Kidney epithelial cell (primary cell): ENCODE measurements at regions not wholly inside any gene's neighbourhood (a gene's known extent, or its start where the extent isn't known, plus 50 kb on each side); places are given as distances from the start of the nearest gene placed in this dataset.
A peak's percentile ranks its signal among the peaks of the same experiment; 100 is the strongest.

Experiments
- DNase-seq: peaks from one replicate; pipeline ENCODE4 v3.0.0-alpha.2; 2010; ENCODE audit warnings: low read depth
- H3K27me3 ChIP-seq: 2 replicates; pipeline ENCODE4 v1.6.0; 2011; ENCODE audit warnings: low read length; ENCODE audit not compliant: control insufficient read depth, insufficient read depth
- H3K36me3 ChIP-seq: 2 replicates; pipeline ENCODE4 v1.5.1; 2011; ENCODE audit warnings: low read length; ENCODE audit not compliant: control insufficient read depth, insufficient read depth
- H3K4me3 ChIP-seq: 2 replicates; pipeline ENCODE4 v1.5.1; 2011; ENCODE audit warnings: low read depth, mild to moderate bottlenecking, control low read depth, low read length
- TF ChIP-seq, protein P1 (sequence below): IDR thresholded peaks from 2 replicates; pipeline ENCODE4 v1.5.1; 2011; ENCODE audit warnings: mild to moderate bottlenecking, moderate library complexity, low read length, control low read depth, inconsistent platforms; ENCODE audit not compliant: insufficient read depth, poor library complexity, severe bottlenecking

DNA sequence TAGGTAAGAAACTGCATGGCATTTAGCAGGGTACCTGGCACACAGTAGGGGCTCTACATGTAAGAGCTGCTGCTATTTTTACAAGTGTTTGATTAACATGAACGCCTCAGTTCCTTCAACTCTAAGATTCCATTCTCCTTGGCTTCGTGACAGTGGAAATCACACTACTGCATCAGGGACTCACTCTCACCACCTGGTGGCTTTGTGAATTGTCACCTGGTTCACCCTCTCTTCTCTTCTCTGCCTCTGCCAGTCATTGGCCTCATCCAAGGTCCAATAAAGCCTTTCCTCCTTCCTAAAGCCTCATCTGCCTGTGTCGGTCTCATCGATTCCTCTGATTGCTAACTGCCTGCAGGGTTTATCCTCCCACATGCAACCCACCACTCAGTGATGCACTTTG is 476.4 kb downstream of the VRK1 start:
- DNase-seq = no peak
- no peaks in the 10 kb centered on the region for H3K36me3 ChIP-seq
- no peak overlapping the region for H3K4me3 ChIP-seq
- TF ChIP-seq, protein P1, sequence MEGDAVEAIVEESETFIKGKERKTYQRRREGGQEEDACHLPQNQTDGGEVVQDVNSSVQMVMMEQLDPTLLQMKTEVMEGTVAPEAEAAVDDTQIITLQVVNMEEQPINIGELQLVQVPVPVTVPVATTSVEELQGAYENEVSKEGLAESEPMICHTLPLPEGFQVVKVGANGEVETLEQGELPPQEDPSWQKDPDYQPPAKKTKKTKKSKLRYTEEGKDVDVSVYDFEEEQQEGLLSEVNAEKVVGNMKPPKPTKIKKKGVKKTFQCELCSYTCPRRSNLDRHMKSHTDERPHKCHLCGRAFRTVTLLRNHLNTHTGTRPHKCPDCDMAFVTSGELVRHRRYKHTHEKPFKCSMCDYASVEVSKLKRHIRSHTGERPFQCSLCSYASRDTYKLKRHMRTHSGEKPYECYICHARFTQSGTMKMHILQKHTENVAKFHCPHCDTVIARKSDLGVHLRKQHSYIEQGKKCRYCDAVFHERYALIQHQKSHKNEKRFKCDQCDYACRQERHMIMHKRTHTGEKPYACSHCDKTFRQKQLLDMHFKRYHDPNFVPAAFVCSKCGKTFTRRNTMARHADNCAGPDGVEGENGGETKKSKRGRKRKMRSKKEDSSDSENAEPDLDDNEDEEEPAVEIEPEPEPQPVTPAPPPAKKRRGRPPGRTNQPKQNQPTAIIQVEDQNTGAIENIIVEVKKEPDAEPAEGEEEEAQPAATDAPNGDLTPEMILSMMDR = no peak
- no peaks in the 10 kb centered on the region for H3K27me3 ChIP-seq

DNA sequence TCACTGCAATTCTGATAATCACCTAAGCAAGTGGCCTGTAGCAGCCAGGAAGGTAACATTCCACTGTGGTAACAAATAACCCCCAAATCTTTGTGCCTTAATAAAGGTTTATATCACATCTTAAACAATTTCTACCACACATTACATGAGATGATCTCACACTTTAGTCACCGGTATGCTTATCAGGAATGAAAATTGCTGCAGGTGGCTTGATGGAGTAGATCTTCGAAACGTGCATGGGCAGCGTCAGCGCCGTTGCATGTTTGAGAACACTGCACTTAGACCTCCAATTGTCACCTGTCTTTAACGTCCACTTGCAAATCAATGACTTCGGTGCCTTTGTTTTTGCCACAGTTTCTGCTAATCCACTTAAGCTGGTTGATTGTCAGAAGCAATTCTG is 477.4 kb downstream of the VRK1 start:
- no peaks in the 10 kb centered on the region for H3K36me3 ChIP-seq
- DNase-seq = no peak
- H3K4me3 ChIP-seq = no peak overlapping the region
- no peaks in the 10 kb centered on the region for H3K27me3 ChIP-seq
- TF ChIP-seq, protein P1 = no peak

DNA sequence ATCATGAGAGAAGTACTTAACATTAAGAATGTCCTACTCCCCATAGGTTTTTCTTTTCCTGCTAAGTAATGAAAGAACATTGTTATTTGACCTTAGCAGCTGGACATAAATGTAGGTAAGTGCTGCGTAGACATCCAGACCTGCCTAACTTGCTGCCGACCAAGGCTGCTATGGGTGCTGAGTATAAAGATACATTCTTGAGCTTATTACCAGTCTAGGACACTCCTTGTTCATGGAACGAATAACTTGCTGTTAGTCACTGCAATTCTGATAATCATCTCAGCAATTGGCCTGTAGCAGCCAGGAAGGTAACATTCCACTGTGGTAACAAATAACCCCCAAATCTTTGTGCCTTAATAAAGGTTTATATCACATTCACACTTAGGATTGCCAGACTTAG is 478.1 kb downstream of the VRK1 start:
- peak; percentile 16 for DNase-seq
- Histone ChIP-seq H3K4me3 (no peak overlapping the region), H3K36me3 (no peaks in the 10 kb centered on the region), H3K27me3 (no peaks in the 10 kb centered on the region)
- TF ChIP-seq, protein P1 = no peak

GRCh38 chr14:97276573-97276972 is 479.4 kb downstream of the VRK1 start:
- no peaks in the 10 kb centered on the region for H3K36me3 ChIP-seq
- DNase-seq = no peak

GRCh38 chr14:97277711-97278110 is 480.5 kb downstream of the VRK1 start:
- TF ChIP-seq, protein P1 = no peak
- no peaks in the 10 kb centered on the region for H3K27me3 ChIP-seq

More at GRCh38 chr14:97276573-97276972, 479.4 kb downstream of the VRK1 start:
- TF ChIP-seq, protein P1 = no peak
- Histone ChIP-seq H3K27me3 (no peaks in the 10 kb centered on the region), H3K4me3 (no peak overlapping the region)

GRCh38 chr14:97280526-97280925 is 483.3 kb downstream of the VRK1 start:
- peak; percentile 65 for DNase-seq
- Histone ChIP-seq H3K27me3 (no peaks in the 10 kb centered on the region), H3K4me3 (no peak overlapping the region), H3K36me3 (no peaks in the 10 kb centered on the region)
- TF ChIP-seq, protein P1 = no peak

More at GRCh38 chr14:97277711-97278110, 480.5 kb downstream of the VRK1 start:
- Histone ChIP-seq H3K4me3 (no peak overlapping the region), H3K36me3 (no peaks in the 10 kb centered on the region)
- no peak for DNase-seq
